CD4-positive, alpha-beta T cell (primary cell): ENCODE measurements at regions not wholly inside any gene's neighbourhood (a gene's known extent, or its start where the extent isn't known, plus 50 kb on each side); places are given as distances from the start of the nearest gene placed in this dataset.

ENCODE experiments used
- ATAC-seq: fragments of 200-7000 bp; cut with Tn5 transposase; one replicate; pipeline ENCODE4 v1.10.0; 2022; ENCODE audit warnings: mild to moderate bottlenecking; ENCODE audit not compliant: poor library complexity
- CTCF ChIA-PET: fragments of 350-600 bp; sonication (Branson Sonifier 250); formaldehyde crosslinking; loops from one replicate; lab custom pipeline; 2021; ENCODE audit warnings: antibody characterized with exemption, inconsistent platforms; lab: Charles Lee
- POLR2A ChIA-PET: fragments of 350-600 bp; sonication (Branson Sonifier 250); formaldehyde crosslinking; loops from one replicate; lab custom pipeline; 2021; ENCODE audit warnings: antibody characterized with exemption, inconsistent platforms; lab: Charles Lee
- DNase-seq, 14 experiments: peaks; one replicate each; pipeline ENCODE4 v3.0.0-alpha.2; 2013 to 2020; ENCODE audit warnings: mixed read lengths in 2 of 14
- H3K27ac ChIP-seq, 2 donors: one replicate each; pipeline versions ENCODE4 v1.5.1 to v1.7.0; 2013; ENCODE audit warnings: low read length in 2 of 2, low read depth in 1 of 2, mild to moderate bottlenecking in 1 of 2
- H3K27me3 ChIP-seq, 2 experiments: 1 replicate in 1 of 2; 2 replicates in 1 of 2; pipeline versions ENCODE4 v1.6.1 to v1.7.0; 2013; ENCODE audit warnings: low read length in 2 of 2, control low read depth in 1 of 2, mild to moderate bottlenecking in 1 of 2, moderate library complexity in 1 of 2; ENCODE audit not compliant: insufficient read depth in 2 of 2, control insufficient read depth in 1 of 2
- H3K36me3 ChIP-seq: one replicate; pipeline ENCODE4 v1.6.1; 2013; ENCODE audit warnings: low read length, control low read depth; ENCODE audit not compliant: insufficient read depth
- H3K4me1 ChIP-seq: one replicate; pipeline ENCODE4 v1.6.1; 2013; ENCODE audit warnings: low read length, control low read depth; ENCODE audit not compliant: insufficient read depth
- H3K4me3 ChIP-seq: one replicate; pipeline ENCODE4 v1.5.1; 2013; ENCODE audit warnings: mild to moderate bottlenecking, low read length, moderate library complexity
- H3K9me3 ChIP-seq, 2 experiments: 1 replicate in 1 of 2; 2 replicates in 1 of 2; pipeline versions ENCODE4 v1.6.1 to v1.7.0; 2013; ENCODE audit warnings: low read length in 2 of 2, mild to moderate bottlenecking in 2 of 2, control low read depth in 1 of 2, moderate library complexity in 1 of 2; ENCODE audit not compliant: control insufficient read depth in 1 of 2, insufficient read depth in 1 of 2
- H3K27ac Mint-ChIP-seq: one replicate; pipeline ENCODE4 v1.8.0; 2020; ENCODE audit warnings: mixed read lengths
- H3K27me3 Mint-ChIP-seq: one replicate; pipeline ENCODE4 v1.8.0; 2021; ENCODE audit warnings: mixed read lengths
- H3K36me3 Mint-ChIP-seq: one replicate; pipeline ENCODE4 v1.8.0; 2021; ENCODE audit warnings: low read depth, mixed read lengths
- H3K4me1 Mint-ChIP-seq: one replicate; pipeline ENCODE4 v1.8.0; 2021; ENCODE audit warnings: low read depth, mixed read lengths
- H3K4me3 Mint-ChIP-seq: one replicate; pipeline ENCODE4 v1.8.0; 2020; ENCODE audit warnings: mild to moderate bottlenecking, mixed read lengths
- H3K9me3 Mint-ChIP-seq: one replicate; pipeline ENCODE4 v1.8.0; 2020; ENCODE audit warnings: mixed read lengths
- CTCF ChIP-seq: fragments of 200-600 bp; IDR thresholded peaks from one replicate; pipeline ENCODE4 v1.8.0; 2022; ENCODE audit warnings: antibody characterized with exemption, mild to moderate bottlenecking
- intact Hi-C, 2 experiments: fragments of 100-400 bp; cut with DNase I in 1 of 2; cut with micrococcal nuclease in 1 of 2; formaldehyde crosslinking; loops; one replicate each; pipeline versions ENCODE4 v1.15.1 to v1.9.0; 2023 to 2025; cut with DNase I, micrococcal nuclease

DNA sequence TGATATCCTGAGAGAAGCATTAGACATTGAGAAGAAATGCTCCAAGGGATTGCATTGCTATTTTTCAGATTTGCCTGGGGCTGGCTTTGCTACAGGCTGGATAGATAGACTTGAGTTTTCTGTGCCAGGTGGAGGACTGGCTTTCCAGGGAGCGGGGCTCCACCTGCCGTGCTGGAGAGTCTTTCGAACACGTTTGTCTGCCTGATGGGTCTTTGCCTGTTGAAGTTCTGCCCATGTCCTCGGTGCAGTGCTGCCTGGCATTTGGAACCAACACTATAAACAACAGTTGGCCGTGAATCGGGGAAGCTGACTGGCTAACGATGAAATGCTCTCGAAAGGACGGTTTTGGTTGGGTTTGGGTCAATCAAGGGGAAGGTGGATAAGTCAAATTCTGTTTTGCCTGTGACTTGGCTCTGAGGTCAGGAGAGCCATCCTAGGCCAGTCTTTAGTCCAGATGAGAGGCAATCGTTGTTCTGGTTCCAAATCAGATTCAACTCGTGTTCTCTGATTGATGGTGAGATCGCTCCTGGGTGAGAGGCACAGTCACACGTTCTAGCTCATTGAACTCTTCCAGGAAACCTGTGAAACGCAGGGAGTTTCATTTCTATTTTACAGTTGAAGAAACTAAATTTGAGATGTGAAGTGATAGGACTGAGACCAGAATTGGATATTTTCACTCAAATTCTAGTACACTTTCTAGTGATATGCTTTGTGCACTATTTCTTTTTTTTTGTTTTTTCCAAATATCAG lies 599.0 kb downstream of the TYW1 start:
- no peak overlapping the region for H3K27ac Mint-ChIP-seq
- no peak for ATAC-seq
- no peak for DNase-seq
- Histone ChIP-seq H3K9me3 (peaks cover 0 to 7% of the 10 kb centered on the region in 2 experiments), H3K4me1 (no peaks in the 10 kb centered on the region), H3K27ac (no peak overlapping the region), H3K36me3 (no peaks in the 10 kb centered on the region), H3K27me3 (no peaks in the 10 kb centered on the region), H3K4me3 (no peak overlapping the region)
- no peaks in the 10 kb centered on the region for H3K4me1 Mint-ChIP-seq
- H3K36me3 Mint-ChIP-seq: no peaks in the 10 kb centered on the region
- H3K4me3 Mint-ChIP-seq: no peak overlapping the region
- H3K9me3 Mint-ChIP-seq: peaks cover 3% of the 10 kb centered on the region
- no peak for TF ChIP-seq CTCF
- ChIA-PET POLR2A (no interaction called here), CTCF (no interaction called here)
- H3K27me3 Mint-ChIP-seq: no peaks in the 10 kb centered on the region
- intact Hi-C loops: no loop called here

GRCh38 chr7:67597161-67597560 lies 600.5 kb downstream of the TYW1 start:
- Histone ChIP-seq H3K36me3 (no peaks in the 10 kb centered on the region), H3K9me3 (peaks cover 0 to 3% of the 10 kb centered on the region in 2 experiments), H3K27ac (no peak overlapping the region), H3K4me1 (no peaks in the 10 kb centered on the region), H3K4me3 (no peak overlapping the region), H3K27me3 (no peaks in the 10 kb centered on the region)
- H3K4me3 Mint-ChIP-seq: no peak overlapping the region
- DNase-seq (no peak), ATAC-seq (no peak)
- intact Hi-C loops: no loop called here
- H3K36me3 Mint-ChIP-seq: no peaks in the 10 kb centered on the region
- H3K27ac Mint-ChIP-seq: no peak overlapping the region
- no peaks in the 10 kb centered on the region for H3K4me1 Mint-ChIP-seq
- POLR2A ChIA-PET: no interaction called here
- H3K27me3 Mint-ChIP-seq: no peaks in the 10 kb centered on the region
- no peak for TF ChIP-seq CTCF
- CTCF ChIA-PET: no interaction called here
- peaks cover 7% of the 10 kb centered on the region for H3K9me3 Mint-ChIP-seq

GRCh38 chr7:67598469-67598868 lies 601.8 kb downstream of the TYW1 start:
- no peak overlapping the region for H3K4me3 Mint-ChIP-seq
- H3K27ac Mint-ChIP-seq: no peak overlapping the region
- no peak overlapping the region for H3K27ac ChIP-seq
- no peak overlapping the region for H3K4me3 ChIP-seq
- no peaks in the 10 kb centered on the region for H3K4me1 ChIP-seq
- peaks cover 0 to 6% of the 10 kb centered on the region in 2 experiments for H3K9me3 ChIP-seq
- no peak for DNase-seq
- no peak for TF ChIP-seq CTCF
- intact Hi-C loops: no loop called here
- no peaks in the 10 kb centered on the region for H3K4me1 Mint-ChIP-seq
- ChIA-PET CTCF (no interaction called here), POLR2A (no interaction called here)
- ATAC-seq: no peak
- H3K9me3 Mint-ChIP-seq: peaks cover 9% of the 10 kb centered on the region
- no peaks in the 10 kb centered on the region for H3K27me3 Mint-ChIP-seq
- H3K36me3 Mint-ChIP-seq: no peaks in the 10 kb centered on the region
- no peaks in the 10 kb centered on the region for H3K27me3 ChIP-seq
- no peaks in the 10 kb centered on the region for H3K36me3 ChIP-seq
